ENCODE measurements at regions not wholly inside any gene's neighbourhood (a gene's known extent, or its start where the extent isn't known, plus 50 kb on each side); places are given as distances from the start of the nearest gene placed in this dataset.
"Not testable (repeated sequence)": the region's sequence is repeated elsewhere in the genome, so short reads cannot be mapped to it uniquely, and the experiment has no call there.

DNA sequence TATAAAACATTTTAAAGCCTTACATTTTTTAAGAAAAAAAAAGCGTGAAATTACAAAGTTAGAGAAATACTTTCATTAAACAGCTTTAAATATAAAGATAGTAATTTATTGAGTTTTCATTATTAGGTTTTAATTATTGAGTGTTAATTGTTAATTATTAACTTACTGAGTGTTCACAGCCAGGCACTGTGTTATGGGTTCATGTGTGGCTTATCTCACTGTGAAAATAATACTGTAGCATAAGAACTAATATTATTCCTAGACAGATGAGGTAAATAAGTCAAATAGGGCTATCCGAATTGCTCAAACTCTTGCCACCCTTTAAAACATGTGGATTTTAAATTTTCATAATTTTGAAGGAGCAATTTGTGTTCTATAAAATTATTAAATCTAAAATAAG lies 956.1 kb upstream of the PCDH20 start (continued):
- TF ChIP-seq, protein P1, sequence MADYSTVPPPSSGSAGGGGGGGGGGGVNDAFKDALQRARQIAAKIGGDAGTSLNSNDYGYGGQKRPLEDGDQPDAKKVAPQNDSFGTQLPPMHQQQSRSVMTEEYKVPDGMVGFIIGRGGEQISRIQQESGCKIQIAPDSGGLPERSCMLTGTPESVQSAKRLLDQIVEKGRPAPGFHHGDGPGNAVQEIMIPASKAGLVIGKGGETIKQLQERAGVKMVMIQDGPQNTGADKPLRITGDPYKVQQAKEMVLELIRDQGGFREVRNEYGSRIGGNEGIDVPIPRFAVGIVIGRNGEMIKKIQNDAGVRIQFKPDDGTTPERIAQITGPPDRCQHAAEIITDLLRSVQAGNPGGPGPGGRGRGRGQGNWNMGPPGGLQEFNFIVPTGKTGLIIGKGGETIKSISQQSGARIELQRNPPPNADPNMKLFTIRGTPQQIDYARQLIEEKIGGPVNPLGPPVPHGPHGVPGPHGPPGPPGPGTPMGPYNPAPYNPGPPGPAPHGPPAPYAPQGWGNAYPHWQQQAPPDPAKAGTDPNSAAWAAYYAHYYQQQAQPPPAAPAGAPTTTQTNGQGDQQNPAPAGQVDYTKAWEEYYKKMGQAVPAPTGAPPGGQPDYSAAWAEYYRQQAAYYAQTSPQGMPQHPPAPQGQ (CRISPR knock-in tag; IDR thresholded peaks at IDR 0.05; ENCODE audit: borderline replicate concordance), result no peak
- TF ChIP-seq NFKBIZ (CRISPR knock-in tag; IDR thresholded peaks at IDR 0.05), result no peak

DNA sequence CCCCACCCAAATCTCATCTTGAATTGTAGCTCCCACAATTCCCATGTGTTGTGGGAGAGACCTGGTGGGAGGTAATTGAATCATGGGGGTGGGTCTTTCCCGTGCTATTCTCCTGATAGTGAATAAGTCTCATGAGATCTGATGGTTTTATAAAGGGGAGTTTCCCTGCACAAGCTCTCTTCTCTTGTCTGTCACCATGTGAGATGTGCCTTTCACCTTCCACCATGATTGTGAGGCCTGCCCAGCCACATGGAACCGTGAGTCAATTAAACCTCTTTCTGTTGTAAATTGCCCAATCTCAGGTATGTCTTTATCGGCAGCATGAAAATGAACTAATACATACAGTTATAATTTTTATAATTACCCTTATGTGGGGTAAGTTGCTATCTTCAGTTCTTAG lies 952.3 kb upstream of the PCDH20 start:
- POLR2A ChIA-PET; DNase-seq (ENCODE audit: low spot score); H3K36me3 ChIP-seq (replicated peaks in 1 of 2; ENCODE audit: control insufficient read depth in 1 of 2, insufficient read depth in 2 of 2, low read length in 2 of 2); ATAC-seq; H3K9ac ChIP-seq (ENCODE audit: insufficient read depth, low read depth, low read length); H3K79me2 ChIP-seq (ENCODE audit: insufficient read depth, low read length); H3K4me1 ChIP-seq (ENCODE audit: insufficient read depth, low read length); intact Hi-C loops (cut with micrococcal nuclease; ENCODE audit: unreplicated experiment); BruUV-seq (replicated peaks); H3K27me3 ChIP-seq (ENCODE audit: control insufficient read depth in 1 of 2, insufficient read depth in 2 of 2, low read length in 2 of 2); H3K4me3 ChIP-seq (replicated peaks in 1 of 3; ENCODE audit: insufficient read depth in 1 of 3, low read depth in 2 of 3, low read length in 3 of 3); H3K4me2 ChIP-seq (ENCODE audit: low read depth, low read length); CTCF ChIA-PET (ENCODE audit: low intra/inter-chr PET ratio, low total read pairs); H3K27ac ChIP-seq (ENCODE audit: extremely low read length, insufficient read depth, low read length); H2AFZ ChIP-seq (ENCODE audit: low read length); H4K20me1 ChIP-seq (ENCODE audit: insufficient read depth, low read length); H3K9me3 ChIP-seq (ENCODE audit: low read length); FAIRE-seq: not testable (repeated sequence)
- in situ Hi-C loops (cut with HindIII; ENCODE audit: extremely low pct_ligation_motif_present, low pct_unique_long_range_greater_than_20kb), result loop anchor here (25.0 kb wide), 1 partner anchor 256 kb away; no protein-coding TSS in a partner anchor
- 30% methylated on average over 3 of the region's 3 CpGs for WGBS (ENCODE audit: low lambda C conversion rate)

DNA sequence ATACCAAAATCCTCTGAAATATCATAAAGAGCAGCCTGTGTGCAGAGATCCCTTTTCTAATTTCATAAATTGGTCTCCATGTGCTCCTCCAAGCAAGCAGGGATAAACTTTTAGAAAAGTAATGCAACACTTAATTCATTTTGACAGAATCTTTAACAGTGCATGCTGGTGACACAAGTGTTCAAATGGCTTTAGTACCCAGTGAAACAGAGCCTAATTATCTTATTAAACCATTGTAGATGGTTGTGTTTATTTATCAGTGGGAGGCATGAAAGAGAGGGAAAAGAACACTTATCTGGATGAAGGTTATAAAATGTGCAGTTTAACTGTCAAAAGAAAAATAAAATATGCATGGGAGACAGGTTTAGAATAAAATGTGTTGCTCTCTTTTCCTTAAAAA lies 945.0 kb upstream of the PCDH20 start:
- Histone ChIP-seq H3K9me3 (ENCODE audit: low read length) (no peaks in the 10 kb centered on the region), H3K4me1 (ENCODE audit: insufficient read depth, low read length) (no peaks in the 10 kb centered on the region), H2AFZ (ENCODE audit: low read length) (no peak overlapping the region), H3K27me3 (ENCODE audit: control insufficient read depth in 1 of 2, insufficient read depth in 2 of 2, low read length in 2 of 2) (no peaks in the 10 kb centered on the region), H3K27ac (ENCODE audit: extremely low read length, insufficient read depth, low read length) (no peak overlapping the region), H3K4me2 (ENCODE audit: low read depth, low read length) (no peak overlapping the region), H3K79me2 (ENCODE audit: insufficient read depth, low read length) (no peaks in the 10 kb centered on the region), H4K20me1 (ENCODE audit: insufficient read depth, low read length) (no peaks in the 10 kb centered on the region), H3K36me3 (replicated peaks in 1 of 2; ENCODE audit: control insufficient read depth in 1 of 2, insufficient read depth in 2 of 2, low read length in 2 of 2) (no peaks in the 10 kb centered on the region), H3K9ac (ENCODE audit: insufficient read depth, low read depth, low read length) (no peak overlapping the region), H3K4me3 (replicated peaks in 1 of 3; ENCODE audit: insufficient read depth in 1 of 3, low read depth in 2 of 3, low read length in 3 of 3) (no peak overlapping the region)
- DNase-seq (ENCODE audit: low spot score) (no peak), FAIRE-seq (no peak), ATAC-seq (no peak)
- ChIA-PET CTCF (ENCODE audit: low intra/inter-chr PET ratio, low total read pairs) (no interaction called here), POLR2A (no interaction called here)
- no TSS peak for BruUV-seq (replicated peaks)
- intact Hi-C loops (cut with micrococcal nuclease; ENCODE audit: unreplicated experiment), result no loop called here
- in situ Hi-C loops (cut with HindIII; ENCODE audit: extremely low pct_ligation_motif_present, low pct_unique_long_range_greater_than_20kb), result loop anchor here (25.0 kb wide), 1 partner anchor 248 kb away; no protein-coding TSS in a partner anchor
- TF ChIP-seq, protein P2, sequence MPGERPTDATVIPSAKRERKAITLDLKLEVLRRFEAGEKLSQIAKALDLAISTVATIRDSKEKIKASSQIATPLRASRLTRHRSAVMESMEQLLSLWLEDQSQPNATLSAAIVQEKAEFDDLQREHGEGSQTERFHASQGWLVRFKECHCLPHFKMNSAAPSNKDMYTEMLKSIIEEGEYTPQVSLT (CRISPR knock-in tag; IDR thresholded peaks at IDR 0.05; ENCODE audit: borderline replicate concordance, low read depth), result no peak
- no peak for TF ChIP-seq ZNF335 (CRISPR knock-in tag; IDR thresholded peaks at IDR 0.05)
- TF ChIP-seq PHB2 (IDR thresholded peaks at IDR 0.05; ENCODE audit: partially characterized antibody), result no peak
- TF ChIP-seq SMARCC2 (IDR thresholded peaks at IDR 0.05), result no peak
- TF ChIP-seq, protein P3, sequence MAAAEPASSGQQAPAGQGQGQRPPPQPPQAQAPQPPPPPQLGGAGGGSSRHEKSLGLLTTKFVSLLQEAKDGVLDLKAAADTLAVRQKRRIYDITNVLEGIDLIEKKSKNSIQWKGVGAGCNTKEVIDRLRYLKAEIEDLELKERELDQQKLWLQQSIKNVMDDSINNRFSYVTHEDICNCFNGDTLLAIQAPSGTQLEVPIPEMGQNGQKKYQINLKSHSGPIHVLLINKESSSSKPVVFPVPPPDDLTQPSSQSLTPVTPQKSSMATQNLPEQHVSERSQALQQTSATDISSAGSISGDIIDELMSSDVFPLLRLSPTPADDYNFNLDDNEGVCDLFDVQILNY (CRISPR knock-in tag; conservative IDR thresholded peaks at IDR 0.05), result no peak
- no peak for TF ChIP-seq RBAK (CRISPR knock-in tag; IDR thresholded peaks at IDR 0.05)
- no peak for TF ChIP-seq ZNF562 (CRISPR knock-in tag; IDR thresholded peaks at IDR 0.05; ENCODE audit: borderline replicate concordance)
- TF ChIP-seq, protein P4, sequence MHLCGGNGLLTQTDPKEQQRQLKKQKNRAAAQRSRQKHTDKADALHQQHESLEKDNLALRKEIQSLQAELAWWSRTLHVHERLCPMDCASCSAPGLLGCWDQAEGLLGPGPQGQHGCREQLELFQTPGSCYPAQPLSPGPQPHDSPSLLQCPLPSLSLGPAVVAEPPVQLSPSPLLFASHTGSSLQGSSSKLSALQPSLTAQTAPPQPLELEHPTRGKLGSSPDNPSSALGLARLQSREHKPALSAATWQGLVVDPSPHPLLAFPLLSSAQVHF (CRISPR knock-in tag; IDR thresholded peaks at IDR 0.05), result no peak
- TF ChIP-seq, protein P5, sequence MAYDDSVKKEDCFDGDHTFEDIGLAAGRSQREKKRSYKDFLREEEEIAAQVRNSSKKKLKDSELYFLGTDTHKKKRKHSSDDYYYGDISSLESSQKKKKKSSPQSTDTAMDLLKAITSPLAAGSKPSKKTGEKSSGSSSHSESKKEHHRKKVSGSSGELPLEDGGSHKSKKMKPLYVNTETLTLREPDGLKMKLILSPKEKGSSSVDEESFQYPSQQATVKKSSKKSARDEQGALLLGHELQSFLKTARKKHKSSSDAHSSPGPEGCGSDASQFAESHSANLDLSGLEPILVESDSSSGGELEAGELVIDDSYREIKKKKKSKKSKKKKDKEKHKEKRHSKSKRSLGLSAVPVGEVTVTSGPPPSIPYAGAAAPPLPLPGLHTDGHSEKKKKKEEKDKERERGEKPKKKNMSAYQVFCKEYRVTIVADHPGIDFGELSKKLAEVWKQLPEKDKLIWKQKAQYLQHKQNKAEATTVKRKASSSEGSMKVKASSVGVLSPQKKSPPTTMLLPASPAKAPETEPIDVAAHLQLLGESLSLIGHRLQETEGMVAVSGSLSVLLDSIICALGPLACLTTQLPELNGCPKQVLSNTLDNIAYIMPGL (CRISPR knock-in tag; IDR thresholded peaks at IDR 0.05; ENCODE audit: borderline replicate concordance in 1 of 2, low read depth in 1 of 2), result no peak
